OCI-M1 (cell line): ENCODE measurements at regions not wholly inside any gene's neighbourhood (a gene's known extent, or its start where the extent isn't known, plus 50 kb on each side); places are given as distances from the start of the nearest gene placed in this dataset.

Experiments used
- DNase-seq: peaks from one replicate; lab custom pipeline; 2025; lab: John Stamatoyannopoulos, UW

DNA sequence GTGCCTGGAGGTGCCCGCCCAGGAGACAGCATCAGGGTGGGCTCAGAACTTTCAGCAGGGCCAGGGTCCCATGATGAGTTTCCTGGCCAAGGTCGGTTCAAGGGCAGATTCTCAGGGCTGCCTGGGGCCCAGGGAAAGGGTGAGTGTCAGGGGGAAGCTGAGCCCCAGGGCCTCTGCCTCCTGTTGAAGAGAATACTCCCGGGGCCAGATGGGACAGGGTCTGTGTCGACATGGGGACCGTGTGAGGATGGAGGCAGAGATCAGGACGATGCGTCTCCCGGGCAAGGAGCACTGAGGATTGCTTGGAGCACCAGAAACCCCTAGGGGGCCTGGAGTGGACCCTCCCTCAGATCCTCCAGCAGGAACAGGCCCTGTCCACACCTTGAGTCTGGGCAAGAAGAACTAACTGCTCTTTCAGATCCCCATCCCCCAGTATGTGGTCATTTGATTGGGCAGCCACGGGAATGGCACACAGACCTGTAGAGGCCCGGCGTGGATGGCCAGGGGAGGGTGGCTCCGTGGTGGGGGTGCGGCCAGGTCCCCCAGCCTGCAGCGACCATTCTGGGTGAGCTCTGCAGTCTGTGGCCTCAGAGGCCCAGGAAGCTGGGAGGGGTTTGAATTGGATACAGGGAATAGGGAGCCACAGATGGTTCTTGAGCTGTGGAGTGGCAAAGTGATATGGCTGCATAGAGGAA is 1078.7 kb downstream of the BRD1 start:
- no peak for DNase-seq

- no peak for DNase-seq
Measured at GRCh38 chr22:48748113-48748859, 1079.4 kb downstream of the BRD1 start.

GRCh38 chr22:48746789-48747425 is 1080.8 kb downstream of the BRD1 start:
- no peak for DNase-seq

GRCh38 chr22:48745842-48746788 is 1081.6 kb downstream of the BRD1 start:
- DNase-seq: no peak

DNA sequence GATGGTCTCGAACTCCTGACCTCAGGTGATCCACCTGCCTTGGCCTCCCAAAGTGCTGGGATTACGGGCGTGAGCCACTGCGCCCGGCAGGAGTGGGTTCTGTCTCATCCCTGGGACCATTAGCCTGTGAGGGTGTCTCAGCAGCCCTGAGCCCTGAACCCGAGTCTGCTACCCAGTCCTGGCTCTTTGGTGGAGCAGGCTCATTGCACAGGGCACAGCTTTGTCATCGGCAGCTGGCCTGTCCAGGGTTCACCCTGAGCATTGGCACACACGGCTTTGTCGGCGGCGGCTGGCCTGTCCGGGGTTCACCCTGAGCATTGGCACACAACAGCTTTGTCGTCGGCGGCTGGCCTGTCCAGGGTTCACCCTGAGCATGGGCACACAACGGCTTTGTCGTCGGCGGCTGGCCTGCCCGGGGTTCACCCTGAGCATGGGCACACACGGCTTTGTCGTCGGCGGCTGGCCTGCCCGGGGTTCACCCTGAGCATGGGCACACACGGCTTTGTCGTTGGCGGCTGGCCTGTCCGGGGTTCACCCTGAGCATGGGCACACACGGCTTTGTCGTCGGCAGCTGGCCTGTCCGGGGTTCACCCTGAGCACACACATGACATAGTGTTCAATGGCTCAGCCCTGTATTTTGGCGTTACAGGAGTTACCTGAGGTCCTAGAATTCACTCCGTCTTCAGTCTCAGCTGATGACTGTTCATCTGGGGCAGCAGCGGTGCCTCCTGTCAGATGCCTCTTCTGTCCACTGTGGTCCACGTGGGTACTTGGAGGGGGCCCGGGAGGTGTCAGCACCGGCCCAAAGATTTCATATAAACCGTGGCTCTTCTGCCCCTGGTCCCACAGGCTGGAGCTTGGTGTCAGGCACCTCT is 1082.5 kb downstream of the BRD1 start:
- DNase-seq: no peak

DNA sequence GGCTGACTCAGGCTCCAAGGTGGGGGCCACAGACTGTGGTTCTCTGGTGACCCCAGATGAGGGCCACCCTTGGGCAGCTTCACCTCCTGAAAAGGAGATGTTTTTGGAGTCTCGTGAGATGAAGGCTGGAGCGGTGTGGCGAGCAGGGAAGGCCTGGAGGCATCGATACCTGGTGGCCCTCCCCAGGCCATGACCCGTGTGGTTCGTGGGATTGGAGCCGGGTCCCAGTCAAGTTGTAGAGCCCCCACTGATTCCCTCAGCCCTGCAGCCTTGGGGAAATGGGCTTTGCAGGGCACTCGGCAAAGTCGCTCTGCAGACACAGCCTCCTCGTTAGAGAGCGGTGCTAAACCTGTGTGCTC is 1083.4 kb downstream of the BRD1 start:
- no peak for DNase-seq

DNA sequence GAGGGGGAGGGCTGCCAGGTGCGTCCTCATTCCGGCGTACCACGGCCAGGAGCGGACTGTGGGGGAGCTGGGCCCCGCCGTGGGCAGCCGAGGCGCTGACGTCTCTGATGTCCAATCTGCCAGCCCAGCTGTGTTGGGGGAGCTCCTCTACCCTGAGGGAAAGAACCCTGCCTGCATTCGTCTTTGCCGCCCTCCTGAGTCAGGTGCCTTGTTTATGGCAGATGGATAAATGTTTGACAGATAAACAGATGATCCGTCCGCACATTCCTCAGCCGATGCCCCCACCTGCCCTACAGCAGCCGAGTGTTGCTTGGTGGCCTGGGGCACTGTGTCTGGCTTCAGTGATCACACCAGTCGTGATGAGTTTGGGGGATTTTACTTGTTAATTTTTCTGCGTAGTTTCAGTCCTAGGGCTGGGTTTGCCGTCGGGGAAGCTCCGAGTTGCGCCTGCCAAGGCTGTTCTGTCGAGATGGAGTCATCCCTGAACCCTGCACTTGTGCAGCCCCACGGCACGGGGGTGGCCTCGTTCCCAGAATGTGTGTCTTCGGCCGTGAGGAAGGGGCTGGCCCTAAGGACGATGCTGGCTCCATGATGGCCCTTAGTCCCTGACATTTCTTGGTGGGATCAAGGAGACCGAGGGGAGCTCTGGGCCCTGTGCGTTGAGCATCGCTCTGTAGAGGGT is 1083.9 kb downstream of the BRD1 start:
- DNase-seq: no peak

DNA sequence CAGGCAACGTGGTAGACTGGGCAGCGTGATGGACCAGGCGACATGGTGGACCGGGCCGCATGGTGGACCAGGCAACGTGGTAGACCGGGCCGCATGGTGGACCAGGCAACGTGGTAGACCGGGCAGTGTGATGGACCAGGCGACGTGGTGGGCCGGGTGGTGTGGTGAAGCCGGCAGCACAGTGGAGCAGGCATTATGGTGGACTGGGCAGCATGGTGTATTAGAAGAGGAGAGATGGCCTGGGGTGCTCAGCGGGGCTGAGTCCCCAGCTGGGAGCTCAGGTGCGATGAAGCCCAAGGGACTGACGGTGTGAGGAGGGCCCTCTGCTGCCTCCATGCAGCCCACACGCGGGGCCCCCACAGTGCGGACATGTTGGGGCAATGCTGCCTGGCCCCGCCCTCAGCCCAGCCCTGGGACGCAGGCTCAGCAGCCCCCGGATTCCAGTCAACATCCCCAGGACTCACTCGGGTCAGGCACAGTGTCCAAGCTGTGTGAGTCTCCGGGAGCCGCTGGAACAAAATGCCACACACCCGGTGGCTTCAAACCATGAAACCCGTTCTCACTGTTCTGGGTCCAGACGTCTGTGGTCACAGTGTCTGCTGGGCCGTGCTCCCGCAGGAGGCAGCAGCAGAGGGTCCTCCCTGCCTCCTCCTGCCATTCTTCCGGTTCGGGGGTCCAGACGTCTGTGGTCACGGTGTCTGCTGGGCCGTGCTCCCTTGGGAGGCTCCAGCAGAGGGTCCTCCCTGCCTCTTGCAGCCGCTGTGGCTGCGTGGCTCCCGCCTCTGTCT is 1084.9 kb downstream of the BRD1 start:
- DNase-seq: no peak

- no peak for DNase-seq
Measured at GRCh38 chr22:48742191-48742555, 1085.5 kb downstream of the BRD1 start.

- no peak for DNase-seq
Measured at GRCh38 chr22:48741540-48741939, 1086.1 kb downstream of the BRD1 start.

DNA sequence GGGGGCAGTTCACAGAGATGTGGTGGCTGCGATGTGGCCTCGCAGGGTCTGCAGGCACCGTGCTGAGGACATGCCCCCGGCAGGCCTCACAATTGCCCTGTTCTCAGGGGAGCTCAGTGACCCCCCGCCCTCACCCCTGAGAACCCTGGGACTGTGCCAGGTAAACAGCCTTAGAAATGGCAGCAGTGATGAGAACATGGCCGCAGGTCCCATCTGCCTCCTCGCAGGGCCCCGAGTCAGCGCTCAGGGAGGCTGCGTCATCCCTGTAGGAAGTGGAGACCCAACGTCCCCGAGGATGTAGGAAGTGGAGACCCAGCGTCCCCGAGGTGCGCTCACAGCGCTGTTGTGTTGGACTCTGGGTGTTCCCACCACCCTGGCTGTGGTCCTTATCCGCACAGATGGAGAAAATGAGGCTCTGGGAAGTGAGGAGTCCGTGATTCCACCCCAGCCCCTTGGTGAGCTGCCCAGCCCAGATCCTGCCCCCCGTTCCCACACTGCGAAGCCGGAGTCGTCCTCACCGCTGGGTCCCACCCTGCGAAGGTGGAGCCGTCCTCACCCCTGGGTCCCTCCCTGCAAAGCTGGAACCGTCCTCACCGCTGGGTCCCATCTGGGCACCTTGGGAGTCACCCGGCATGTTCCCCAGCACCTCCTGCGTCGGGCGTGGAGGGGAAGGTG is 1086.8 kb downstream of the BRD1 start:
- no peak for DNase-seq

DNA sequence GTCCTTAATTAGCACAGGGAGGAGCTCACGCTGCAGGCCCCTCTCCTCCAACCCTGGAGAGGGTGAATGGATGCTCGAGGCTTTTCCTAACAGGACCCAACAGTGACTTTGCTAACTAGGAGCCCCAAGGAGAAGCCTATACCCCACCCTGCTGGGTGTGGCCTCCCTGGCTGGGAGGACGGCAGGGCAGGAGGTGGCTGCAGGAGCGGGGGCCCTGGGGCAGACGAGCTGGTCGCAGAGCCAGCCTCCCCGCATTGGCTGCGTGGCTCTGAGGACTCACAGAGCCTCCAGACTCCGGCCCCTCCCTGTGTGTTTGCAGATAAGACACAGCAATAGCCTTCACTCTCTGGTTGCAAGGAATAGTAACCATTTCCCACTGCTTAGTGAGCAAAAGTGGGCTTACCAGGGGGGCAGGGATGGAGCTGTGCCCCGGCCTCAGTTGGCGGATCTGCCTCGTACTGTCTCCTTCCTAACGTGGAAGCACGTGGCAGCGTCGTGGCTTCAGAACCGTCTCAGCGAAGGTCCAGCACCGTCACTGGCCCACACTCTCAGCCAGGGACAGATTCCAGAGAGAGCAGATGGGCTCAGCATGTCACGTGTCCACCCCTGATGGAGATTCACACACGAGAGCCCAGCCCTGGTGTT is 1087.5 kb downstream of the BRD1 start:
- no peak for DNase-seq

DNA sequence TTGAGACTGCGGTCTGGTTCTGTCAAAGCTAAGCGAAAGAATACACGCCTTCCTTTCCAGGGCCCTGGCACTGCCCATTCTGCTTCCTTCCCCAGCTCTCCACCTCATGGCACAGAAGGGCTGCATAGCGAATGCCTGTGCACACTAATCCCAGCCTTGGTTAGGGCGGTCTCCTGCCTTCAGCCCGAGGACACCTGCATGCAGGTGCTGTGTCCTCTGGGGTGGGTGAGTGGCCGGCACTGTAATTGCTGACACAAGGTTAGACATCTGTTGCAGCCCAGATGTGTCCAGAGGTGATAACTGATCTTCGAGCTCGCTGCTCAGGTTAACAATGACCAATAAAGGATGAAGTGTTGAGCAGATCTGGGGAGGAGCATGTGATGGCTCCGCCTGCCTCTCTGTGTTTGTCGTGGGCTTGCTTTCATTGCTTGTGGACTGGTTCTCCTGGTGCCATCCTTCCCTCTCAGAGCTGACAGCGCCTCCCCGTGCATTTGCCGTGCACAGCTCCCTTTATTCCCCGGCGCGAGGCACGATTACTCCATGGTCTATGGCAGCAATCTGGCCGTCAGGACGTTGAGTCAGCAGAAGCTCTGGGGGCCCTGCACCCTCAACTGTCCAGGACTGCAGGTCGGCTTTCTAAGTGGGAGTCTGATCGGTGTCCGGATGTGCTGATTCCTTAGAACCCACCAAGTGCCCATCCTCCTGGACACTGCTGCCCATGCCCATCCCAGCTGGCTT is 1088.2 kb downstream of the BRD1 start:
- no peak for DNase-seq

GRCh38 chr22:48738204-48738980 is 1089.3 kb downstream of the BRD1 start:
- DNase-seq: no peak

GRCh38 chr22:48737461-48738203 is 1090.0 kb downstream of the BRD1 start:
- no peak for DNase-seq
